SW 1271 (cell line): ENCODE measurements at regions not wholly inside any gene's neighbourhood (a gene's known extent, or its start where the extent isn't known, plus 50 kb on each side); places are given as distances from the start of the nearest gene placed in this dataset.
"Not testable (repeated sequence)": the region's sequence is repeated elsewhere in the genome, so short reads cannot be mapped to it uniquely, and the experiment has no call there.

Source experiments
- DNase-seq, 2 experiments: peaks; one replicate each; lab custom pipeline; 2025; lab: John Stamatoyannopoulos, UW

- DNase-seq = no peak
These were observed 314.9 kb upstream of the FGF13 start for GRCh38 chrX:139026406-139026805.

GRCh38 chrX:139025816-139026215 is 314.3 kb upstream of the FGF13 start:
- no peak for DNase-seq

GRCh38 chrX:139023531-139023930 is 312.0 kb upstream of the FGF13 start:
- DNase-seq = no peak

- DNase-seq = no peak
These were observed 309.3 kb upstream of the FGF13 start for GRCh38 chrX:139020801-139021200.

- no peak for DNase-seq
These were observed 306.9 kb upstream of the FGF13 start for GRCh38 chrX:139018436-139018835.

- no peak for DNase-seq
These were observed 304.1 kb upstream of the FGF13 start for GRCh38 chrX:139015627-139016026.

- DNase-seq = no peak
These were observed 296.7 kb upstream of the FGF13 start for GRCh38 chrX:139008185-139008584.

GRCh38 chrX:139003856-139004527 is 292.5 kb upstream of the FGF13 start:
- DNase-seq = not testable (repeated sequence)

- DNase-seq = no peak
These were observed 290.8 kb upstream of the FGF13 start for GRCh38 chrX:139002319-139002718.

- no peak for DNase-seq
These were observed 284.8 kb upstream of the FGF13 start for GRCh38 chrX:138996268-138996667.

- no peak for DNase-seq
These were observed 283.9 kb upstream of the FGF13 start for GRCh38 chrX:138995458-138995857.

GRCh38 chrX:138990425-138990824 is 278.9 kb upstream of the FGF13 start:
- not testable (repeated sequence) for DNase-seq

GRCh38 chrX:138986866-138987265 is 275.3 kb upstream of the FGF13 start:
- DNase-seq = no peak

- no peak for DNase-seq
These were observed 274.7 kb upstream of the FGF13 start for GRCh38 chrX:138986235-138986634.

- DNase-seq = no peak
These were observed 270.8 kb upstream of the FGF13 start for GRCh38 chrX:138982365-138982764.

GRCh38 chrX:138964501-138964900 is 253.0 kb upstream of the FGF13 start:
- DNase-seq = no peak

GRCh38 chrX:138962419-138962818 is 250.9 kb upstream of the FGF13 start:
- DNase-seq = not testable (repeated sequence)

GRCh38 chrX:138954976-138955375 is 243.5 kb upstream of the FGF13 start:
- no peak for DNase-seq

GRCh38 chrX:138946926-138947325 is 235.4 kb upstream of the FGF13 start:
- DNase-seq = no peak

- no peak for DNase-seq
These were observed 233.7 kb upstream of the FGF13 start for GRCh38 chrX:138945219-138945618.

GRCh38 chrX:138939038-138939437 is 227.5 kb upstream of the FGF13 start:
- no peak for DNase-seq

GRCh38 chrX:138938003-138938402 is 226.5 kb upstream of the FGF13 start:
- DNase-seq = no peak

GRCh38 chrX:138931212-138931611 is 219.7 kb upstream of the FGF13 start:
- DNase-seq = no peak

GRCh38 chrX:138930583-138930945 is 219.0 kb upstream of the FGF13 start:
- DNase-seq = no peak
